K562 (cell line): ENCODE measurements at regions not wholly inside any gene's neighbourhood (a gene's known extent, or its start where the extent isn't known, plus 50 kb on each side); places are given as distances from the start of the nearest gene placed in this dataset.

Source experiments
- ATAC-seq: fragments of 200-7000 bp; cut with Tn5 transposase; 3 replicates; pipeline ENCODE4 v1.9.1; 2020; ENCODE audit warnings: moderate library complexity
- BruUV-seq: library from RNA; stranded (reverse); fragments of 400-500 nt; replicated peaks from 2 replicates; lab custom pipeline; 2021; lab: Mats Ljungman, UMichigan
- CTCF ChIA-PET: fragments of 300-600 bp; formaldehyde crosslinking; extraction: SDS; loops from one replicate; lab custom pipeline; 2021; ENCODE audit warnings: low intra/inter-chr PET ratio; lab: Yijun Ruan, JAX
- POLR2A ChIA-PET: fragments of 300-600, 350-650 bp; sonication (Branson Sonifier 250); formaldehyde crosslinking; extraction: SDS; loops from one replicate; lab custom pipeline; 2021; ENCODE audit warnings: antibody characterized with exemption, inconsistent platforms; lab: Yijun Ruan, JAX
- DNase-seq, 4 experiments: peaks; one replicate each; pipeline versions ENCODE4 v3.0.0 to v3.0.0-alpha.2; 2011 to 2018; ENCODE audit warnings: low spot score in 3 of 4, mixed read lengths in 3 of 4; ENCODE audit errors: extremely low read depth in 1 of 4
- FAIRE-seq: peaks from 2 replicates; lab custom pipeline; 2011; peaks lifted over from hg19 to GRCh38; lab: Jason Lieb, UNC
- H2AFZ ChIP-seq: 2 replicates; pipeline ENCODE4 v1.6.0; 2011; ENCODE audit warnings: low read depth, low read length, control low read depth, inconsistent platforms
- H3K27ac ChIP-seq: fragments of 200-600 bp; 3 replicates; pipeline ENCODE4 v1.8.0; 2011; ENCODE audit warnings: low read depth, mild to moderate bottlenecking, control low read depth, inconsistent platforms, low read length, moderate library complexity, mixed read lengths; ENCODE audit errors: extremely low read depth
- H3K27me3 ChIP-seq, 2 experiments: fragments of 300-600 bp in 1 of 2; 2 replicates in 1 of 2; 3 replicates in 1 of 2; pipeline versions ENCODE4 v1.6.0 to v1.8.0; 2011; ENCODE audit warnings: inconsistent platforms in 2 of 2, low read length in 2 of 2, mild to moderate bottlenecking in 1 of 2, mixed read lengths in 1 of 2, moderate library complexity in 1 of 2; ENCODE audit not compliant: control insufficient read depth in 2 of 2, insufficient read depth in 2 of 2
- H3K36me3 ChIP-seq: fragments of 300-600 bp; 3 replicates; pipeline ENCODE4 v1.8.0; 2011; ENCODE audit warnings: mild to moderate bottlenecking, low read length, inconsistent platforms; ENCODE audit not compliant: control insufficient read depth, insufficient read depth
- H3K4me1 ChIP-seq, 2 experiments: fragments of 200-600 bp in 1 of 2; replicated peaks in 1 of 2; 2 replicates in 1 of 2; 3 replicates in 1 of 2; pipeline versions ENCODE4 v1.5.1 to v1.8.0; 2011; ENCODE audit warnings: inconsistent platforms in 2 of 2, low read length in 2 of 2, mild to moderate bottlenecking in 1 of 2, mixed read lengths in 1 of 2, moderate library complexity in 1 of 2; ENCODE audit not compliant: control insufficient read depth in 2 of 2, insufficient read depth in 2 of 2
- H3K4me2 ChIP-seq: 2 replicates; pipeline ENCODE4 v1.6.1; 2011; ENCODE audit warnings: low read length, control low read depth, inconsistent platforms, mixed read lengths; ENCODE audit not compliant: insufficient read depth
- H3K4me3 ChIP-seq: fragments of 200-600 bp; sonication (generic), shearing (Covaris generic); 2 replicates; pipeline ENCODE4 v1.5.1; 2016; ENCODE audit warnings: control low read depth, inconsistent platforms
- H3K79me2 ChIP-seq: fragments of 200-600 bp; 3 replicates; pipeline ENCODE4 v1.8.0; 2011; ENCODE audit warnings: low read length, inconsistent platforms; ENCODE audit not compliant: control insufficient read depth, insufficient read depth
- H3K9ac ChIP-seq, 2 experiments: 2 replicates each; pipeline versions ENCODE4 v1.6.0 to v1.6.1; 2011; ENCODE audit warnings: low read depth in 2 of 2, low read length in 2 of 2, control low read depth in 1 of 2, inconsistent platforms in 1 of 2, mild to moderate bottlenecking in 1 of 2, mixed read lengths in 1 of 2; ENCODE audit not compliant: insufficient read depth in 1 of 2
- H3K9me1 ChIP-seq: one replicate; pipeline ENCODE4 v1.6.0; 2011; ENCODE audit warnings: inconsistent platforms, mild to moderate bottlenecking, low read length, moderate library complexity; ENCODE audit not compliant: control insufficient read depth, insufficient read depth
- H3K9me3 ChIP-seq: replicated peaks from 2 replicates; pipeline ENCODE4 v1.5.1; 2011; ENCODE audit warnings: low read depth, low read length, inconsistent platforms; ENCODE audit not compliant: control insufficient read depth, insufficient read depth
- H4K20me1 ChIP-seq: replicated peaks from 2 replicates; pipeline ENCODE4 v1.6.1; 2011; ENCODE audit warnings: low read length, inconsistent platforms, mixed read lengths; ENCODE audit not compliant: control insufficient read depth, insufficient read depth
- CREB5 ChIP-seq: fragments of 250-450 bp; sonication (Bioruptor Pico); IDR thresholded peaks from 2 replicates; pipeline ENCODE4 v1.5.0; 2020; ENCODE audit warnings: mild to moderate bottlenecking
- DACH1 ChIP-seq: fragments of 450-650 bp; IDR thresholded peaks from 2 replicates; pipeline ENCODE4 v1.6.1; 2018; ENCODE audit not compliant: partially characterized antibody
- ELF2 ChIP-seq: fragments of 250-450 bp; sonication (Bioruptor Pico); IDR thresholded peaks from 2 replicates; pipeline ENCODE4 v1.5.0; 2021; ENCODE audit warnings: mild to moderate bottlenecking
- HMGN3 ChIP-seq: IDR thresholded peaks from 2 replicates; pipeline ENCODE4 v1.6.1; 2011; ENCODE audit warnings: borderline replicate concordance, low read depth, mild to moderate bottlenecking, mixed read lengths, low read length; ENCODE audit not compliant: insufficient read length; ENCODE audit errors: extremely low read depth
- POLR2AphosphoS2 ChIP-seq: IDR thresholded peaks from 2 replicates; pipeline ENCODE4 v1.6.1; 2012; ENCODE audit warnings: low read length, improper control_type of control experiment
- PTRF ChIP-seq: fragments of 450-650 bp; IDR thresholded peaks from 2 replicates; pipeline ENCODE4 v1.6.1; 2016; ENCODE audit warnings: mild to moderate bottlenecking, missing genetic modification characterization, missing compliant biosample characterization
- RAD21 ChIP-seq, 2 experiments: fragments of 250-450 bp in 1 of 2; fragments of 450-650 bp in 1 of 2; sonication (Bioruptor Pico) in 1 of 2; formaldehyde crosslinking in 1 of 2; IDR thresholded peaks in 1 of 2; conservative IDR thresholded peaks in 1 of 2; 2 replicates each; pipeline versions ENCODE4 v1.4.0 to v1.8.0; 2020 to 2022; ENCODE audit warnings: mild to moderate bottlenecking in 2 of 2, moderate library complexity in 1 of 2
- ZNF133 ChIP-seq: fragments of 250-450 bp; sonication (Bioruptor Pico); IDR thresholded peaks from 2 replicates; pipeline ENCODE4 v1.4.0; 2020; ENCODE audit warnings: mild to moderate bottlenecking
- ZNF24 ChIP-seq: fragments of 450-650 bp; IDR thresholded peaks from 2 replicates; pipeline ENCODE4 v1.6.1; 2016
- ZNF79 ChIP-seq: fragments of 250-450 bp; sonication (Bioruptor Pico); IDR thresholded peaks from 2 replicates; pipeline ENCODE4 v1.4.0; 2020; ENCODE audit warnings: low read depth, mild to moderate bottlenecking, moderate library complexity
- WGBS: fragments of 100-300 bp; shearing (Covaris generic); methylation state at CpG from one replicate; pipeline ENCODE4 v1.1.6; 2016; ENCODE audit warnings: low coverage, mixed read lengths; ENCODE audit not compliant: insufficient coverage; ENCODE audit errors: missing lambda C conversion rate; 5-methylcytosine and 5-hydroxymethylcytosine counted together
- in situ Hi-C: fragments of 300-500 bp; cut with MboI; formaldehyde crosslinking; loops from 4 replicates; pipeline ENCODE4 v1.15.0; 2018; ENCODE audit warnings: inconsistent platforms, mixed read lengths
- intact Hi-C: fragments of 100-400 bp; cut with micrococcal nuclease; formaldehyde crosslinking; loops from 2 replicates; pipeline ENCODE4 v1.14.2; 2022
- TF ChIP-seq, protein P1 (sequence below), 2 experiments: fragments of 450-650 bp; IDR thresholded peaks; 2 replicates each; pipeline ENCODE4 v1.6.1; 2016

- Histone ChIP-seq H3K4me1 (no peaks in the 10 kb centered on the region), H4K20me1 (no peaks in the 10 kb centered on the region), H2AFZ (no peak overlapping the region), H3K9me3 (no peaks in the 10 kb centered on the region), H3K4me2 (no peak overlapping the region), H3K79me2 (no peaks in the 10 kb centered on the region), H3K27me3 (no peaks in the 10 kb centered on the region), H3K27ac (no peak overlapping the region), H3K9ac (no peak overlapping the region), H3K9me1 (no peaks in the 10 kb centered on the region), H3K36me3 (no peaks in the 10 kb centered on the region), H3K4me3 (no peak overlapping the region)
- FAIRE-seq = no peak
- ChIA-PET POLR2A (no interaction called here), CTCF (no interaction called here)
- no peak for ATAC-seq
- DNase-seq = no peak
- in situ Hi-C loops = no loop called here
- TF ChIP-seq ELF2 (no peak), ZNF133 (CRISPR knock-in tag) (no peak), CREB5 (no peak), POLR2AphosphoS2 (no peak), HMGN3 (no peak), ZNF24 (no peak), RAD21 (CRISPR knock-in tag; conservative IDR thresholded peaks at IDR 0.05 in 1 of 2, IDR thresholded peaks at IDR 0.05 in 1 of 2) (no peak), PTRF (no peak), DACH1 (no peak), ZNF79 (CRISPR knock-in tag) (no peak)
- TF ChIP-seq, protein P1, sequence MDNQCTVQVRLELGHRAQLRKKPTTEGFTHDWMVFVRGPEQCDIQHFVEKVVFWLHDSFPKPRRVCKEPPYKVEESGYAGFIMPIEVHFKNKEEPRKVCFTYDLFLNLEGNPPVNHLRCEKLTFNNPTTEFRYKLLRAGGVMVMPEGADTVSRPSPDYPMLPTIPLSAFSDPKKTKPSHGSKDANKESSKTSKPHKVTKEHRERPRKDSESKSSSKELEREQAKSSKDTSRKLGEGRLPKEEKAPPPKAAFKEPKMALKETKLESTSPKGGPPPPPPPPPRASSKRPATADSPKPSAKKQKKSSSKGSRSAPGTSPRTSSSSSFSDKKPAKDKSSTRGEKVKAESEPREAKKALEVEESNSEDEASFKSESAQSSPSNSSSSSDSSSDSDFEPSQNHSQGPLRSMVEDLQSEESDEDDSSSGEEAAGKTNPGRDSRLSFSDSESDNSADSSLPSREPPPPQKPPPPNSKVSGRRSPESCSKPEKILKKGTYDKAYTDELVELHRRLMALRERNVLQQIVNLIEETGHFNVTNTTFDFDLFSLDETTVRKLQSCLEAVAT (IDR thresholded peaks at IDR 0.05) = no peak
- intact Hi-C loops = no loop called here
- WGBS = 4% methylated on average over 2 of the region's 2 CpGs
- no TSS peak for BruUV-seq
These were observed 390.8 kb downstream of the HNRNPD start for GRCh38 chr4:81982846-81983540.
